CD14-positive monocyte (primary cell): ENCODE measurements at regions not wholly inside any gene's neighbourhood (a gene's known extent, or its start where the extent isn't known, plus 50 kb on each side); places are given as distances from the start of the nearest gene placed in this dataset.

Experiments
- DNase-seq, 3 donors: peaks; one replicate each; pipeline ENCODE4 v3.0.0-alpha.2; 2011 to 2022
- H2AFZ ChIP-seq: 2 replicates; pipeline ENCODE4 v1.6.0; 2012; ENCODE audit warnings: mild to moderate bottlenecking, low read depth, low read length, inconsistent platforms; ENCODE audit not compliant: insufficient read depth, poor library complexity, severe bottlenecking
- H3K27ac ChIP-seq, 2 donors: 1 replicate in 1 of 2; 2 replicates in 1 of 2; pipeline ENCODE4 v1.5.1; 2012 to 2013; ENCODE audit warnings: low read length in 2 of 2, control low read depth in 1 of 2, inconsistent platforms in 1 of 2, low read depth in 1 of 2, mild to moderate bottlenecking in 1 of 2
- H3K27me3 ChIP-seq, 2 donors: one replicate each; pipeline versions ENCODE4 v1.6.0 to v1.6.1; 2011 to 2013; ENCODE audit warnings: low read length in 2 of 2; ENCODE audit not compliant: control insufficient read depth in 2 of 2, insufficient read depth in 2 of 2
- H3K36me3 ChIP-seq, 2 donors: replicated peaks in 1 of 2; 1 replicate in 1 of 2; 2 replicates in 1 of 2; pipeline versions ENCODE4 v1.5.1 to v1.6.1; 2012 to 2013; ENCODE audit warnings: low read length in 2 of 2, control low read depth in 1 of 2, inconsistent platforms in 1 of 2, mild to moderate bottlenecking in 1 of 2; ENCODE audit not compliant: insufficient read depth in 2 of 2, control insufficient read depth in 1 of 2
- H3K4me1 ChIP-seq, 2 donors: 1 replicate in 1 of 2; 2 replicates in 1 of 2; pipeline versions ENCODE4 v1.5.1 to v1.6.1; 2012 to 2013; ENCODE audit warnings: low read length in 2 of 2, control low read depth in 1 of 2, inconsistent platforms in 1 of 2, mild to moderate bottlenecking in 1 of 2, moderate library complexity in 1 of 2; ENCODE audit not compliant: insufficient read depth in 2 of 2, control insufficient read depth in 1 of 2
- H3K4me2 ChIP-seq: replicated peaks from 2 replicates; pipeline ENCODE3; 2012; ENCODE audit warnings: low read length, moderate library complexity, mild to moderate bottlenecking; ENCODE audit not compliant: poor library complexity, severe bottlenecking; ENCODE audit errors: extremely low read depth
- H3K4me3 ChIP-seq, 3 experiments: fragments of 200-600 bp in 1 of 3; sonication (generic) in 1 of 3; replicated peaks in 1 of 3; 1 replicate in 2 of 3; 2 replicates in 1 of 3; pipeline ENCODE4 v1.5.1; 2011 to 2013; ENCODE audit warnings: low read length in 3 of 3, mild to moderate bottlenecking in 3 of 3, control low read depth in 2 of 3, low read depth in 2 of 3, inconsistent platforms in 1 of 3, moderate library complexity in 1 of 3
- H3K79me2 ChIP-seq: 2 replicates; pipeline ENCODE4 v1.6.0; 2012; ENCODE audit warnings: mild to moderate bottlenecking, control low read depth, inconsistent platforms, low read length, moderate library complexity; ENCODE audit not compliant: insufficient read depth
- H3K9ac ChIP-seq: 2 replicates; pipeline ENCODE4 v1.6.0; 2017; ENCODE audit warnings: low read length, mild to moderate bottlenecking; ENCODE audit not compliant: insufficient read depth, poor library complexity, severe bottlenecking
- H3K9me3 ChIP-seq, 2 donors: replicated peaks in 1 of 2; 1 replicate in 1 of 2; 2 replicates in 1 of 2; pipeline versions ENCODE4 v1.5.1 to v1.6.1; 2012 to 2013; ENCODE audit warnings: low read length in 2 of 2, control low read depth in 1 of 2; ENCODE audit not compliant: control insufficient read depth in 1 of 2, insufficient read depth in 1 of 2
- H4K20me1 ChIP-seq: 2 replicates; pipeline ENCODE4 v1.6.0; 2012; ENCODE audit warnings: mild to moderate bottlenecking, low read length, control low read depth, moderate library complexity; ENCODE audit not compliant: insufficient read depth
- H3K27ac Mint-ChIP-seq, 7 donors: one replicate each; pipeline ENCODE4 v1.8.0; 2020; ENCODE audit warnings: mild to moderate bottlenecking in 7 of 7, mixed read lengths in 7 of 7, moderate library complexity in 6 of 7, inconsistent platforms in 2 of 7
- H3K27me3 Mint-ChIP-seq, 3 donors: one replicate each; pipeline ENCODE4 v1.8.0; 2021 to 2022; ENCODE audit warnings: low read depth in 3 of 3, mild to moderate bottlenecking in 3 of 3, mixed read lengths in 3 of 3, moderate library complexity in 3 of 3, inconsistent platforms in 1 of 3
- H3K36me3 Mint-ChIP-seq, 2 donors: one replicate each; pipeline ENCODE4 v1.8.0; 2020; ENCODE audit warnings: mixed read lengths in 2 of 2, inconsistent platforms in 1 of 2, mild to moderate bottlenecking in 1 of 2
- H3K4me1 Mint-ChIP-seq: one replicate; pipeline ENCODE4 v1.8.0; 2020; ENCODE audit warnings: mild to moderate bottlenecking, mixed read lengths
- H3K4me3 Mint-ChIP-seq, 2 donors: one replicate each; pipeline ENCODE4 v1.8.0; 2020; ENCODE audit warnings: mild to moderate bottlenecking in 2 of 2, mixed read lengths in 2 of 2, moderate library complexity in 1 of 2
- H3K9me3 Mint-ChIP-seq, 7 donors: one replicate each; pipeline ENCODE4 v1.8.0; 2020 to 2022; ENCODE audit warnings: mixed read lengths in 7 of 7, mild to moderate bottlenecking in 6 of 7, moderate library complexity in 6 of 7, inconsistent platforms in 2 of 7
- WGBS: methylation state at CpG from one replicate; pipeline ENCODE4 v1.1.5; 2013; ENCODE audit warnings: missing lambda C conversion rate; ENCODE audit not compliant: insufficient coverage; 5-methylcytosine and 5-hydroxymethylcytosine counted together
- intact Hi-C, 2 donors: fragments of 100-400 bp; cut with micrococcal nuclease; formaldehyde crosslinking; loops; one replicate each; pipeline versions ENCODE4 v1.15.0 to v1.15.1; 2023
- TF ChIP-seq, protein P1 (sequence below): fragments of 200-600 bp; IDR thresholded peaks from one replicate; pipeline ENCODE4 v1.8.0; 2022; ENCODE audit warnings: antibody characterized with exemption, mild to moderate bottlenecking

DNA sequence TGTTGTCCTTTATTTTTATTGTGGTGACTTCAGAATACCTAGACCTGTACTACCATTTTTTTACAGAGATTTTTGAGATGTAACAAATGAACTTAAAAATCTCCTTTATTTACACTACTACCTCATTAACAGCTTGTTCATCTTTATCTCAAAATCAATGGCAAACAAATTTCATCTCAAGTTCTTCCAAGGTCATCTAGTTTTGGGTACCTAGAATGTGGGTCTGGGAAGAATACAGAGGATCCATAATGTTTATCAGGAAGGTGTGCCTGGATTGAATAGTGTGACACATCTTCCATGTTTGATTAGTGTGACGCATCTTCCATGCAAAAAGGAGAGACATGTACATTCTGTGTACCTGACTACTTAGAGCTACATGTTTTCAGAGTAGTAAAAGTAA, 63.3 kb upstream of the CCDC179 start:
- H3K4me2 ChIP-seq, result no peak overlapping the region
- peaks cover 0 to 1% (median 0%) of the 10 kb centered on the region in 3 donors for H3K27me3 Mint-ChIP-seq
- peaks cover 4% of the 10 kb centered on the region for H3K4me1 Mint-ChIP-seq
- WGBS, result no CpG with 5 or more reads among the region's 1 CpG
- no peaks in the 10 kb centered on the region for H3K79me2 ChIP-seq
- H3K4me1 ChIP-seq, result no peaks in the 10 kb centered on the region
- H3K9ac ChIP-seq, result no peak overlapping the region
- H3K27ac ChIP-seq, result no peak overlapping the region
- no peaks in the 10 kb centered on the region for H4K20me1 ChIP-seq
- no peak for DNase-seq
- intact Hi-C loops, result no loop called here
- H3K9me3 Mint-ChIP-seq, result no peaks in the 10 kb centered on the region
- H2AFZ ChIP-seq, result no peak overlapping the region
- H3K27ac Mint-ChIP-seq, result no peak overlapping the region
- no peaks in the 10 kb centered on the region for H3K27me3 ChIP-seq
- TF ChIP-seq, protein P1, sequence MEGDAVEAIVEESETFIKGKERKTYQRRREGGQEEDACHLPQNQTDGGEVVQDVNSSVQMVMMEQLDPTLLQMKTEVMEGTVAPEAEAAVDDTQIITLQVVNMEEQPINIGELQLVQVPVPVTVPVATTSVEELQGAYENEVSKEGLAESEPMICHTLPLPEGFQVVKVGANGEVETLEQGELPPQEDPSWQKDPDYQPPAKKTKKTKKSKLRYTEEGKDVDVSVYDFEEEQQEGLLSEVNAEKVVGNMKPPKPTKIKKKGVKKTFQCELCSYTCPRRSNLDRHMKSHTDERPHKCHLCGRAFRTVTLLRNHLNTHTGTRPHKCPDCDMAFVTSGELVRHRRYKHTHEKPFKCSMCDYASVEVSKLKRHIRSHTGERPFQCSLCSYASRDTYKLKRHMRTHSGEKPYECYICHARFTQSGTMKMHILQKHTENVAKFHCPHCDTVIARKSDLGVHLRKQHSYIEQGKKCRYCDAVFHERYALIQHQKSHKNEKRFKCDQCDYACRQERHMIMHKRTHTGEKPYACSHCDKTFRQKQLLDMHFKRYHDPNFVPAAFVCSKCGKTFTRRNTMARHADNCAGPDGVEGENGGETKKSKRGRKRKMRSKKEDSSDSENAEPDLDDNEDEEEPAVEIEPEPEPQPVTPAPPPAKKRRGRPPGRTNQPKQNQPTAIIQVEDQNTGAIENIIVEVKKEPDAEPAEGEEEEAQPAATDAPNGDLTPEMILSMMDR, result no peak
- no peak overlapping the region for H3K4me3 ChIP-seq
- no peaks in the 10 kb centered on the region for H3K36me3 Mint-ChIP-seq
- no peaks in the 10 kb centered on the region for H3K36me3 ChIP-seq
- no peak overlapping the region for H3K4me3 Mint-ChIP-seq
- H3K9me3 ChIP-seq, result no peaks in the 10 kb centered on the region

DNA sequence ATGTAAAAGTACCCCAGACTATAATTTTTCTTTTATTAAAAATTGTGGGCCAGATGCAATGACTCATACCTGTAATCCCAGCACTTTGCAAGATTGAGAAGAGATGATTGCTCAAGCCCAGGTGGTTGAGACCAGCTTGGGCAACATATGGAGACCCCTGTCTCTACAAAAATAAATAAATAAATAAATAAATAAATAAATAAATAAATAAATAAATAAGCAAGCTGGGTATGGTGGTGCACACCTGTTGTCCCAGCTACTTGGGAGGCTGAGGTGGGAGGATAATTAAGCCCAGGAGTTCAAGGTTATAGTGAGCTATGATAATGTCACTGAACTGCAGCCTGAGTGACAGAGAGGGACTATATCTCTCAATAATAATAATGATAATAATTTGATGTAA, 66.1 kb upstream of the CCDC179 start:
- intact Hi-C loops, result no loop called here
- no peak for DNase-seq
- no peak overlapping the region for H3K27ac Mint-ChIP-seq
- Histone ChIP-seq H4K20me1 (no peaks in the 10 kb centered on the region), H3K36me3 (no peaks in the 10 kb centered on the region), H2AFZ (no peak overlapping the region), H3K27ac (no peak overlapping the region), H3K9me3 (no peaks in the 10 kb centered on the region), H3K9ac (no peak overlapping the region), H3K4me3 (no peak overlapping the region), H3K4me1 (no peaks in the 10 kb centered on the region), H3K27me3 (no peaks in the 10 kb centered on the region), H3K79me2 (no peaks in the 10 kb centered on the region), H3K4me2 (no peak overlapping the region)
- no peaks in the 10 kb centered on the region for H3K36me3 Mint-ChIP-seq
- no peaks in the 10 kb centered on the region for H3K27me3 Mint-ChIP-seq
- no peaks in the 10 kb centered on the region for H3K9me3 Mint-ChIP-seq
- TF ChIP-seq, protein P1, result no peak
- H3K4me3 Mint-ChIP-seq, result no peak overlapping the region
- no peaks in the 10 kb centered on the region for H3K4me1 Mint-ChIP-seq
